CD4-positive, alpha-beta T cell treated with Interleukin-21 for 1 hour (primary cell): ENCODE measurements at regions not wholly inside any gene's neighbourhood (a gene's known extent, or its start where the extent isn't known, plus 50 kb on each side); places are given as distances from the start of the nearest gene placed in this dataset.
A peak's percentile ranks its signal among the peaks of the same experiment; 100 is the strongest.

ENCODE experiments used
- DNase-seq: peaks from one replicate; pipeline ENCODE4 v3.0.0-alpha.2; 2020

DNA sequence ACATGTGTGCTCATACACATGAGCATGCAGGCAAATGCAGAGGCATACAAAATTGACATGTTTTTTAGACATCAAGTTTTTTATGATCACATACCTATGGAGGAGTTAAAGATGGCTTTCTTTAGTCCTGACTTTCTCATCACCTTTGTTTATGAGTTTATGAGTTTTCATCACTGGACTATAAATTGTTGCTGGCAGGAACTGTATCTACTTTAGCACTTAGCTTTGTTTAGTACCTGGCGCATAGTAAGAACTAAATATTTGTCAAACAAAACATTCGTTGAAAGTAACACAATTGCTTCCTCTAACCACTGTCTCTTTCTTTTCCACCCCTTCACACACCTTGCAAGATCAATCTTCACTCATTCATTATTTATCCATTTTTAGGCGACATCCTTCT is 182.6 kb downstream of the SUCNR1 start:
- no peak for DNase-seq

- no peak for DNase-seq
These were observed 183.0 kb downstream of the SUCNR1 start for GRCh38 chr3:152056481-152056880.

GRCh38 chr3:152056987-152057386 is 183.5 kb downstream of the SUCNR1 start:
- no peak for DNase-seq

- DNase-seq = no peak
These were observed 185.4 kb downstream of the SUCNR1 start for GRCh38 chr3:152058856-152059255.

- DNase-seq = no peak
These were observed 187.3 kb downstream of the SUCNR1 start for GRCh38 chr3:152060701-152061100.

- no peak for DNase-seq
These were observed 187.9 kb downstream of the SUCNR1 start for GRCh38 chr3:152061296-152061695.

- no peak for DNase-seq
These were observed 196.4 kb downstream of the SUCNR1 start for GRCh38 chr3:152069871-152070270.

GRCh38 chr3:152071315-152071714 is 197.4 kb upstream of the MBNL1 start:
- no peak for DNase-seq

- DNase-seq = peak; percentile 50
These were observed 196.8 kb upstream of the MBNL1 start for GRCh38 chr3:152071924-152072323.

DNA sequence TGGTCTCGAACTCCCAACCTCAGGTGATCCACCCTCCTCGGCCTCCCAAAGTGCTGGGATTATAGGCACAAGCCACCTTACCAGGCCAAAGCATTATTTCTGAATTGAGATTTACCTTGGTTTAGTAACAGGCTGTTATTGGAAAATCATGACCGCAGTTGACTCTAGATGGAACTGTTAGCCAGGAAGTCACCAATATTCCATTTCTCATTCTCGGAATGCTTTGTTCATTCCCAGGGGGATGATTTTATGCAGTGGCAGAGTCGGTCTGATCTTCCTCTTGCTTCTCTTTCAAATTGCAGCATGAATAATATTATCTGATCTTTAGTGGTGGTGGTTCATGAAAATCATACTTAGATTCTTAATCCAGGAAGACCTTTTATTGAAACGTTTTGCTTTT is 195.5 kb upstream of the MBNL1 start:
- no peak for DNase-seq

DNA sequence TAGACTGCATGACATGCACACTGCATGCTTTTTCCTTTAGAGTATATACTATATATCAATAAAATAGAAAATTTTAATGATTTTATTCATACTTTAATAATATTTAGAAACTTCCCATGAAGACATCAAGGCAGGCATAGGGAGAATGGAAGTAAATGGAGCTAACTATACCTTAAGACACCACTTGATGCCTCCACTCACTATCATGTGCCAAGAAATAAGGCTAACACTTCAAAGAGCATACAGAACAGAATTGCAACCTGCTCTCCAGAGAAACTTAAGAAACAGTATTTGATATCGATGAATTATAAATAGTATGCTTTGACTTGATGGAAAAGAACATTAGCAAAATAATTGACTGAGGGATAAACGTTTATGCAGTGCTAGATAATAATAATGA is 192.6 kb upstream of the MBNL1 start:
- no peak for DNase-seq

DNA sequence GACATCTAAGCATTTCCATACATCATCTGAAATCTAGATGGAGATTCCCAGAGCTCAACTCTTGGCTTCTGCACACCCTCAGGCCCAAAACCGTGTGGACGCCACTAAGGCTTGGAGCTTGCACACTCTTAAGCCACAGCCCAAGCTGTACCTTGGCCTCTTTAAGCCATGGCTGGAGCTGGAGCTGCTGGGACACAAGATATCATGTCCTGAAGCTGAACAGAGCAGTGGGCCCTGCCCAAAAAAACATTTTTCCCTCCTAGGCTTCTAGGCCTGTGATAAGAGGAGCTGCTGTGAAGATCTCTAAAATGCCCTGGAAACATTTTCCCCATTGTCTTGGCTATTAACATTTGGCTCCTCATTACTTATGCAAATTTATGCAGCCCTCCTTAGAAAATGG is 188.7 kb upstream of the MBNL1 start:
- no peak for DNase-seq

GRCh38 chr3:152083135-152083534 is 185.6 kb upstream of the MBNL1 start:
- DNase-seq = no peak

DNA sequence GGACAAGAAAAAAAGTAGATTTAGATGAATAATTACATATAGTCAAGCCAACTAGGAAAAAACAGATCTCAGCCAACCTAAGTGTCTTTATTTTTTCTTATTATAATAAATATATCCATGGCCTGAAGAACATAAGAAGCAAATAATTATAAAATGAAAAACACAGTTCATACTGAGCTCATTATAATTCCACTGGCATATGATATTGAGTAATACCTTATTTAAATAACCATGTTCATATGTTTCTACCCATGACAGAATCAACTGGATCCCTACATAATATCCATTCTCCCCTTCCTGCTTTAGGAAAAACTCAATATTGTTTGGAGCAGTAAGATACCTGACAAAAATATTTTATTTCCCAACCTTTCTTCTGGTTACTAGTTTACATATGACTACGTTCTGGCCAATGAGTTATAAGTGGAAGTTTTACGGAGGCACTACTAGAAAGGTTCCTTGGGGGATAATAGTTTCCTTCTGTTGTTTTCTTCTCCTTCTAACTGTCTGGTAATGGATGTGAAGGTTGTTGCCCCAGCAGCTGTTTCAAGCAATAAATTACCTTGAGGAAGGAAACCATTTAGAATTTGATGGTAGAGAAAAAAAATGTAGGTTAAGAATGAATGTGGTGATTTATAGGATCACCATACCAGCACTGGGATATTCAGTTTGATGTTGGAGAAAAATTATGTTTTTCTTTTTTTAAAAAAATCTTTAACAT is 184.1 kb upstream of the MBNL1 start:
- DNase-seq = no peak

GRCh38 chr3:152087153-152087552 is 181.6 kb upstream of the MBNL1 start:
- no peak for DNase-seq

DNA sequence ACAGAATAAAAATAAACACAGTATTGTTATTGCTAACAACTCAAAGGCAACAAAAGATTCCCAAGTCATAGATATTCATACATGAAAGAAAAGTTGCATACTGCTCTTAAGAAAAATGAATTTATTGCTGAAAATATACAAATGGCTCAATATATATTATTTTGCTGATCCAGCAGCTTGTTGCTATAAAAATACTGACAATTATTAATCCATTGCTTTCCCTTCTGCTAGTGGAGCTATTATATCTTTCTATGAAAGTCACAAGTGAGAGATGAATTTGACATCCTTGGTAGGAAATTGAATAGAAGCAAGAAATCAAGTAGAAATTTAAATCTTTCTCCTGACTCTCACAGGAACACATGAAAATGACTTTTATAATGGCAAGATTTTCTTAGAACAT is 179.2 kb upstream of the MBNL1 start:
- no peak for DNase-seq

GRCh38 chr3:152091725-152092124 is 177.0 kb upstream of the MBNL1 start:
- no peak for DNase-seq

GRCh38 chr3:152093901-152094300 is 174.8 kb upstream of the MBNL1 start:
- DNase-seq = no peak

- no peak for DNase-seq
These were observed 174.3 kb upstream of the MBNL1 start for GRCh38 chr3:152094406-152094805.

- DNase-seq = no peak
These were observed 173.3 kb upstream of the MBNL1 start for GRCh38 chr3:152095472-152095871.

GRCh38 chr3:152096280-152096906 is 172.3 kb upstream of the MBNL1 start:
- DNase-seq = no peak

- no peak for DNase-seq
These were observed 171.6 kb upstream of the MBNL1 start for GRCh38 chr3:152097120-152097519.

GRCh38 chr3:152097770-152098169 is 171.0 kb upstream of the MBNL1 start:
- DNase-seq = no peak

- DNase-seq = peak; percentile 28
These were observed 168.1 kb upstream of the MBNL1 start for GRCh38 chr3:152100491-152101132.
